GM12875 (cell line): ENCODE measurements at regions not wholly inside any gene's neighbourhood (a gene's known extent, or its start where the extent isn't known, plus 50 kb on each side); places are given as distances from the start of the nearest gene placed in this dataset.
A peak's percentile ranks its signal among the peaks of the same experiment; 100 is the strongest.
"Not testable (repeated sequence)": the region's sequence is repeated elsewhere in the genome, so short reads cannot be mapped to it uniquely, and the experiment has no call there.

Experiments
- H3K4me3 ChIP-seq: one replicate; pipeline ENCODE4 v1.5.1; 2011; ENCODE audit warnings: low read depth, low read length, control low read depth
- TF ChIP-seq, protein P1 (sequence below): IDR thresholded peaks from 2 replicates; pipeline ENCODE4 v1.5.1; 2011; ENCODE audit warnings: low read depth, mild to moderate bottlenecking, control low read depth, inconsistent platforms, low read length, moderate library complexity, borderline replicate concordance; ENCODE audit not compliant: insufficient read depth

DNA sequence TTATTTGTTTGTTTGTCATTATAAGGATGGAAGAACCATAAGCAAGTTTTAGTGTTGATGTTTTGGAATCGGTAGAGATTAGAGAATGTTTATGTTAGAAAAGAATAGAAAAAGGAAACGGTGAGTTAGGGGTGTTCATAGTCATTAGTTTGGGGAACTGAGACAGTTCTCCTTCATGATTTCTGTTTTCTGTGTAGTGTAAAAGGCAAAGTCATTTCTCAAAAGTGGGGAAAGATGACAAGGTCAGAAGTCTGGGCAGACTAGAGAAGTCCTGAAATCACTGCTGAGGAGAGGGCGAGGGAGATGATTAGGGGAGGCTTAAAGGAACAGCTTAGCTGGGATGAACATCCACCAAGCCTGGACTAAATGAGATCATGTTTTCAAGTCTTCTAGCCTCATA, 498.9 kb downstream of the TTLL7 start:
- H3K4me3 ChIP-seq = no peak overlapping the region
- TF ChIP-seq, protein P1, sequence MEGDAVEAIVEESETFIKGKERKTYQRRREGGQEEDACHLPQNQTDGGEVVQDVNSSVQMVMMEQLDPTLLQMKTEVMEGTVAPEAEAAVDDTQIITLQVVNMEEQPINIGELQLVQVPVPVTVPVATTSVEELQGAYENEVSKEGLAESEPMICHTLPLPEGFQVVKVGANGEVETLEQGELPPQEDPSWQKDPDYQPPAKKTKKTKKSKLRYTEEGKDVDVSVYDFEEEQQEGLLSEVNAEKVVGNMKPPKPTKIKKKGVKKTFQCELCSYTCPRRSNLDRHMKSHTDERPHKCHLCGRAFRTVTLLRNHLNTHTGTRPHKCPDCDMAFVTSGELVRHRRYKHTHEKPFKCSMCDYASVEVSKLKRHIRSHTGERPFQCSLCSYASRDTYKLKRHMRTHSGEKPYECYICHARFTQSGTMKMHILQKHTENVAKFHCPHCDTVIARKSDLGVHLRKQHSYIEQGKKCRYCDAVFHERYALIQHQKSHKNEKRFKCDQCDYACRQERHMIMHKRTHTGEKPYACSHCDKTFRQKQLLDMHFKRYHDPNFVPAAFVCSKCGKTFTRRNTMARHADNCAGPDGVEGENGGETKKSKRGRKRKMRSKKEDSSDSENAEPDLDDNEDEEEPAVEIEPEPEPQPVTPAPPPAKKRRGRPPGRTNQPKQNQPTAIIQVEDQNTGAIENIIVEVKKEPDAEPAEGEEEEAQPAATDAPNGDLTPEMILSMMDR = no peak

DNA sequence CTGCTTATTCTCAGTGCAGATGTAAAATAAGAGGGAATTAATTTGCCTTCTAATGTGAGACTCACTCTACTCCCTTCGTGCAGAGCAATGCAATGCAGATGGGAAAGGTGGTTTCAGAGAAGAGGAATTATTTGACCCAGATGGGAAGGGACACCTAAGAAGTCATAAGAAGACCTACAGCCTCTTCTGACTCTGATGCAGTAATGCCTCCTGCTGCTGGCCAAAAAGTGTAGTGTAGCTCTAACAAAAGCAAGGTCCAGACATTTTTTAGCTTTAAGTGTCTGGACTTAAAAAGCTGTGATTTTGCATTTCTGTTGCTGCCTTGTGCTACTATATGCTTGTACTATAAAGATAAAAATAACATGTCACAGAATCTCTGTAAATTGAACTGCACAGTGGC, 501.4 kb downstream of the TTLL7 start:
- TF ChIP-seq, protein P1 = peak; percentile 74

DNA sequence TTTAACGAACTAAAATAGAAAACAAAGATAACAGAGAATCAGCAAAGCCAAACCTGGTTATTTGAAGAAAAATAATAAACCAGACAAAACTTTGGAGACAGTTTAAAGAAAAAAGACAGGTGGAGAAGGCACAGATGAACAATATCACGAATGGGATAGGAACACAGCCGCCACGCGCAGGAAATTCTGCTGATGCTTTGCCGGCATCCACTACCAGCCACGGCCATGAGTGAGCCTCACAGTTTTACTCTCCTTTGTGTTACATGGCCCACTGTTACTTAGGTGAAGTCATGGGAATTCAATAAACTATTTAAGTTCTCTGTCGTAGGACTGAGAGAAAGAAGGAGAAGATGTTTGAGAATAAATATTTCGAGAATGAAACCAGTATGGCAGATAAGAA, 503.4 kb downstream of the TTLL7 start:
- TF ChIP-seq, protein P1 = no peak

More for the DNA sequence above, 501.4 kb downstream of the TTLL7 start:
- no peak overlapping the region for H3K4me3 ChIP-seq

DNA sequence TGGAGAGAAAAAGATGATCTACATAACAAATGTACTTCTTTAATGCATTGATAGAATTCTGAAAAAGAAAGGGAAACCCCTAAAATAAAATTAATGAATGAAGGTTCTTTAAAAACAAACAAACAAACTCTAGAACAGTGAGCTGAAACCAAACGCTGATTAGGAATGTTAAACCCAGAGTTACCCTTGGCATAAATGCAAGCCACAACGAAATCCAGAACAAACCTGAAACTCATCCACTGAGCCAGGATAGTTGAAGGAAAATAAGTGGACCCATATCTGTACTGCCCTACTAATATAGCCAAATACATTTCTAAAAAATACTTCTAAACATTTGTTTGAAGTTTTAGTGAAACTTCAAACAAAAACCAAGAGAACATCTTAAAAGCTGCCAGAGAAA, 505.3 kb downstream of the TTLL7 start:
- H3K4me3 ChIP-seq = no peak overlapping the region
- TF ChIP-seq, protein P1 = no peak

More for the DNA sequence above, 503.4 kb downstream of the TTLL7 start:
- H3K4me3 ChIP-seq = no peak overlapping the region

DNA sequence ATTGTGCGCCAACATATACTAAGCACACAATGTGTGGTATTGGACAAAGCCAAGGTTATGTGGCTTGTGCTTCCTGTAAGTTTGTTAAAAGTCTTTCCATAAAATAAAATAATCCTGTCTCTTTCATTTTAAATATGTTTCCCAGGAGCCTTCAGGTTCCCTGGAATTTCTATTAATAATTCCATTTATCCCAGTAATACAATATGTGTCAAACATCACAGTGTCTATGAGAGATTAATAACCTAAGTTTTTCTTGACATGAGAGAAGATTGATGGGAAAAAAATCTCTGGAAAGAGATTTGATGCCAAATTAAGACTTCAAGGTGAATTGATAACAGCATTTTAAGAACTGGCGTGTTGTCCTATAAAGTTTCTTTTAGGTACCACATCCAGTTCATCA, 507.0 kb downstream of the TTLL7 start:
- TF ChIP-seq, protein P1 = no peak
- no peak overlapping the region for H3K4me3 ChIP-seq

DNA sequence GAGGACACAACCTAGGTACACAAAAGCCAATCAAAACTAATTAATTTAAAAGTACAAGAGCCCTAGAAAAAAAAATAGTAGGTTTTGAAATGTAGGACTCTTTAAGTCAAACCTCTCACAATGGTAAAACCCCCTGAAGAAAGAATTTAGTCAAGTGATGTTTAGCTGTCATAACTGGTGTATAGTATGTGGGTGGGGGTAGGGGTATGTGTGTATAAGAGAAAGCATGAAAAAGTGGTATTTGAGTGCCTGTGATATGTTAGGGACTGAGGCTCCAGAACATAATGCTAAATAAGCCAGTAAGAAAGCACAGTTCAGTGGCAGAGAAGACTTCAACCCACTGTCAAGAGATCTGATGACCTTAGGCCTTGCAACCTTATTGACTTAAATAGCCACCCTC, 507.9 kb downstream of the TTLL7 start:
- H3K4me3 ChIP-seq = no peak overlapping the region
- TF ChIP-seq, protein P1 = no peak

DNA sequence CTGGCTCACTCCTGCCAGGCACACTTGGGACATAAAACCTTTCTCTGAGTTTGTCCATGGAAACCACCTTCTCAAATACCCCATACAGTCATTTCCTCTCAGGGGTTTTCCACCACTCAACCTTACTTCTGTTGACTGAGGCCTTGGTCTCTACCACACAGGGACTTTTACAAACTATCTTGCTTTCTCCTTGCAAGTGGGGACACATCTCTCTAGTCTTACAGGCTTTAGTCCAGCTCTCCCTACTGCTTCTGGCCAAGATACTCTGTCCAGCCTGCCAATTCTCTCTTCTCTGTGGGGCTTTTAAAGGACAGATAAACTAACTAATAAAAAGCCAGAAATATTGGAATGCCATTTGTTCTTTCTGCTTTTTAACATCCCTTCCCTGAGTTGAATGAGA, 510.8 kb downstream of the TTLL7 start:
- H3K4me3 ChIP-seq = not testable (repeated sequence)

DNA sequence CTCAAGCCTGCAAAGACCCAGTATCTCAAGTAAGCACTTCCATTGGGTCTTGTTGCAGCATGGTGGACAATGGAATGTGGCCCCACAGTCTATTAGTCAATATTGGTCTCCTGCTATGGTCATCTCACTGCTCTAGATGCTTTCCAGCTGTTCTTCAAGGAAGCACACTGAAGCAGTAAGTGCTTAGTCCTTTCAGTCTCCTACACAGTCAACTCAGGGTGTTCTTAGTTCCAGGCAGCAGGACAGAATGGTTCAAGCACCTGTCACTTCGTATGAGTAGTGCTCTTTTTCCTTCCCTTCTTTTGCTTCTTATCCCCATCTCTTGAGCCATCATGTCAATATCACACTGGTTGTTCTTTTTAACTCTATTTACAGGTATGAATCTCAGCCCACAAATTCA, 511.5 kb downstream of the TTLL7 start:
- not testable (repeated sequence) for H3K4me3 ChIP-seq

DNA sequence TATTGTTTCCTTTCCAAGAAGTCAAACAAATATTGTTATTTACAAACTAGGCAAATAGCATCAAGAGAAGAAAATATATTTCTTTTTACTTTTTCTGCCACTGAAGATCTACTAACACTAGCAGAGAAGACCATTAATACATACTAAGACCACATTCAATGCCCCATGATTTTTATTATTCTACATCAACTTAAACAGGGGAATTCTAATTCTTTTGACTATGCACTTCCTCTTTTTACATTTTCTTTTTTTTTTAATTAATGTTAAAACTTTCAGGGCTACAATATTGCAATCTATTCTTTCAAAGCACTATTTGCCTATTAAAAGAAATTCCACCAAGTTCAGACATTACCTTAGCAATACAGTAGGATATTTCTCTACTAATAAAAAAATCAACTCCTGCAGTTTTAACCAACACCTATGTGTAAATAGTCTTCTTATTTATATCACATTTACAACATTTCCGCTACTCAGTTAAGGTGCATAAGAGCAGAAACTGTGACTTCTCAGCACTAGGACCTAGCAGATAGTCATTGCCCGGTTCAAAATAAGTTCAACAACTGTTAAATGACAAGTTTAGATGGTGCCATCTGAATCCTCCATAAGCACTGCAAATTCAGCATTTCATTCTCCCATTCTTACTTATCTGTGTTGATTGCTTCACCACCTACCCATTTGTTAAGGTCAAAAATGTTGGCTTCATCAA, 513.5 kb downstream of the TTLL7 start:
- H3K4me3 ChIP-seq = not testable (repeated sequence)

DNA sequence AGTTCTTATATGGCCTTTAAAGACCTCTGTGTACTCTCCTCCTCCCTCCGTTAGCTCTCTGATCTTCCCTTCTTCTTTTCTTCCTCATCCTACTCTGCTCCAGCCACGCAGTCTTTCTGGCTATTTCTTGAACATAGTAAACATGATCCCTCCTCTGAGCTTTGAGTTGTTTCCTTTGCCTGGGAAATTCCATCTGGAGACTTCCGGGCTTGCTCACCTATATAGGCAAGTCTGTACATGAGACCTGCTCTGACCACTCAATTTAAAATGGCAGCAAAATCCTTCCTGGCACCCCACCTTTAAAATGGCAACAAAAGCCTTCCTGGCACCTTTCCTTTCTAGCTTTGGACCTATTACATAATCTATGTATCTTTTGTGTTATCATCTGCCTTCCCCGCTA, 517.6 kb downstream of the TTLL7 start:
- H3K4me3 ChIP-seq = not testable (repeated sequence)

DNA sequence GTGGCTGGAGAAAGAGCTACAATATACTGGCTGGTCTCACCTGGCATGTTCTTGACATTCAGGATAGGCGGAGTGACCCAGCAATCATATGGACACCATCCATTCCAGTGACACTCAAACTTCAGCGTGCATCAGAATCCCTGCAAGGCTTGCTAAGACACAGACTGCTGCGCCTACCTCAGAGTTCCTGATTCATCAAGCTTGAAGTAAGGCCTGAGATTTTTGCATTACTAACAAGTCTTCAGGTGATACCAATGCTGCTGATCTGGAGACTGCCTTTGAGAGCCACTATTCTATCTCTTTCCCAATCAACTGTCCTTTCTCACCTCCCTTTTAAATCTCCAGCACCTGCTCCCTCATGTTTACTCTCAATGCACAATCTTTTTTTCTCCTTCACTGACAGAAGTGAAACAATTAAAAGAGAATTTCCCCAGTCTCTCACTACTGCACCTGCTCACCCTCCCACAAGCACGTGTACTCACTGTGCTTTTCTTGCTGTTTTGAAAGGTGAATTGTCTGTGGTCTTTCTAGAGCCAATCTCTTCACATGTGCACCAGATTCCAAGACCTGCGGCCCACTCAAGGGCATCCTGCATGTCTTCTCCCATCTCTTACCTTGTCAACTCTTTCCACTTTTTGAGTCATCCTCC, 519.2 kb downstream of the TTLL7 start:
- not testable (repeated sequence) for H3K4me3 ChIP-seq

DNA sequence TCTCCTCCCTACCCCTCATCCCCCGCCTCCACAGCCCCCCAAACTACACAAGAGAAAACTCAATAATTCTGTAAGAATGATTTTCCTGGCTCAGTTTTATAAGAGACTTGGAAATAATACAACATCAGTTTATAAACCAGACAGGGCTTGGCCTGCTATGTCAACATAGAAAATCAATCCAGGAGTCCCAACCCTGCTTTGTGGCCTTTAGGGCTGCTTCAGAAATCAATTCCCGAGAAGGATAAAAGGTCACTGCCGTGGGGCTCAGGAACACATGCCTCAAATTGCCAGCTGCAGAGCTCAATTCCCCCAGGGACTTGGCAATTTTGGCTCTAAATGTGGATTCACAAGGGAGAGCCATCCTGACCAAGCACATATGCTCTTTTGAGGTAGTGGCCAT, 520.8 kb downstream of the TTLL7 start:
- H3K4me3 ChIP-seq = not testable (repeated sequence)

DNA sequence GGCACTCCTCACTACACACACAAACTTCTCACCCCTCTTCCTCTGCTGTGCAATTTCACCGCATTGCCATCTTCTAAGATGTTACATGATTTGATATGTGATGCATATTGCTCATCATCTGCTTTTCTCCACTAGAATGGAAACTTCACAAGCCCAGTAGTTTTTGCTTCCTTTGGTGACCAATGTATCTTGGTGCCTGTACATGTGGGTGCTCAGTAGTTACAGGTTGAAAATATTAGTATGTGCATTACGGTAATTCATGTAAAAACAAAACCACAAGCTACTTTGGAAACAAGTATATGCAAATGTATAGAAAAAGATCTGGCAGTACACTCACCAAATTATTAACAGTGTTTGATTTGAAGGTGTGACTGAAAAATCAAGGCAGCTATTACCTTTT, 522.4 kb downstream of the TTLL7 start:
- H3K4me3 ChIP-seq = not testable (repeated sequence)
